ENCODE measurements at regions not wholly inside any gene's neighbourhood (a gene's known extent, or its start where the extent isn't known, plus 50 kb on each side); places are given as distances from the start of the nearest gene placed in this dataset.

DNA sequence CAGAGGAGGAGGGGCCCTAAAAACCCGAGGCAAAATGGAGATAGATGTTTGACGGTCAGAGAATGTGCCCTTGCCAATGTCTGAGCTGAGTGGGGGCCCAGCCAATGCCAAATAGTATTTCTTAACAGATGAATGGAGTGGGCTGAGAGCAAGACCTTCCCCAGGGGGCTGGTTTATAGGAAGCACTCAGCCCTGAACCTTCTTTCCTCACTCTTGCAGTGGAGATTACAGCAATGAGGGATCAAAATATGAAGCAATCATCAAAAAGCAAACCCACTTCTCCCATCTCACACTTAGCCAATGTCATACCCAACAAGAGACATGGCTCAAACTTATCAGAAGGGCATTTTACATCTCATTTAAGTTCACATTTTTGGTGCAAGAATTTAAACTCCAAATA, 350.3 kb downstream of the GADD45G start:
- TF ChIP-seq EZH2 (optimal IDR thresholded peaks at IDR 0.05; ENCODE audit: low read depth, low read length) = no peak
- TF ChIP-seq, protein P1, sequence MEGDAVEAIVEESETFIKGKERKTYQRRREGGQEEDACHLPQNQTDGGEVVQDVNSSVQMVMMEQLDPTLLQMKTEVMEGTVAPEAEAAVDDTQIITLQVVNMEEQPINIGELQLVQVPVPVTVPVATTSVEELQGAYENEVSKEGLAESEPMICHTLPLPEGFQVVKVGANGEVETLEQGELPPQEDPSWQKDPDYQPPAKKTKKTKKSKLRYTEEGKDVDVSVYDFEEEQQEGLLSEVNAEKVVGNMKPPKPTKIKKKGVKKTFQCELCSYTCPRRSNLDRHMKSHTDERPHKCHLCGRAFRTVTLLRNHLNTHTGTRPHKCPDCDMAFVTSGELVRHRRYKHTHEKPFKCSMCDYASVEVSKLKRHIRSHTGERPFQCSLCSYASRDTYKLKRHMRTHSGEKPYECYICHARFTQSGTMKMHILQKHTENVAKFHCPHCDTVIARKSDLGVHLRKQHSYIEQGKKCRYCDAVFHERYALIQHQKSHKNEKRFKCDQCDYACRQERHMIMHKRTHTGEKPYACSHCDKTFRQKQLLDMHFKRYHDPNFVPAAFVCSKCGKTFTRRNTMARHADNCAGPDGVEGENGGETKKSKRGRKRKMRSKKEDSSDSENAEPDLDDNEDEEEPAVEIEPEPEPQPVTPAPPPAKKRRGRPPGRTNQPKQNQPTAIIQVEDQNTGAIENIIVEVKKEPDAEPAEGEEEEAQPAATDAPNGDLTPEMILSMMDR (IDR thresholded peaks at IDR 0.05; ENCODE audit: low read length) = no peak
